HG02885 (cell line): ENCODE measurements at regions not wholly inside any gene's neighbourhood (a gene's known extent, or its start where the extent isn't known, plus 50 kb on each side); places are given as distances from the start of the nearest gene placed in this dataset.
A peak's percentile ranks its signal among the peaks of the same experiment; 100 is the strongest.
"Not testable (repeated sequence)": the region's sequence is repeated elsewhere in the genome, so short reads cannot be mapped to it uniquely, and the experiment has no call there.

ENCODE experiments used
- ATAC-seq: cut with Tn5 transposase; IDR thresholded peaks from one replicate; pipeline ENCODE4 v1.9.1; 2021; ENCODE audit warnings: mild to moderate bottlenecking; ENCODE audit not compliant: unreplicated experiment, poor library complexity

- no peak for ATAC-seq
Measured at GRCh38 chr5:112472614-112473013, 53.5 kb upstream of the EPB41L4A start.

GRCh38 chr5:112473989-112474388, 54.9 kb upstream of the EPB41L4A start:
- no peak for ATAC-seq

- ATAC-seq = no peak
Measured at GRCh38 chr5:112475747-112476365, 56.8 kb upstream of the EPB41L4A start.

- ATAC-seq = no peak
Measured at GRCh38 chr5:112479418-112479817, 60.3 kb upstream of the EPB41L4A start.

GRCh38 chr5:112480501-112480900, 61.4 kb upstream of the EPB41L4A start:
- no peak for ATAC-seq

- no peak for ATAC-seq
Measured at GRCh38 chr5:112483704-112484103, 64.6 kb upstream of the EPB41L4A start.

- ATAC-seq = no peak
Measured at GRCh38 chr5:112485934-112486355, 66.9 kb upstream of the EPB41L4A start.

GRCh38 chr5:112491257-112491656, 72.2 kb upstream of the EPB41L4A start:
- peak; percentile 44 for ATAC-seq

GRCh38 chr5:112492291-112492690, 73.2 kb upstream of the EPB41L4A start:
- ATAC-seq = peak; percentile 100

GRCh38 chr5:112503749-112504501, 84.8 kb upstream of the EPB41L4A start:
- not testable (repeated sequence) for ATAC-seq

GRCh38 chr5:112509097-112509496, 90.0 kb upstream of the EPB41L4A start:
- ATAC-seq = not testable (repeated sequence)

- ATAC-seq = no peak
Measured at GRCh38 chr5:112511920-112512319, 92.8 kb upstream of the EPB41L4A start.

- ATAC-seq = no peak
Measured at GRCh38 chr5:112512901-112513300, 93.8 kb upstream of the EPB41L4A start.

- no peak for ATAC-seq
Measured at GRCh38 chr5:112514111-112514510, 95.0 kb upstream of the EPB41L4A start.

GRCh38 chr5:112520474-112520873, 101.4 kb upstream of the EPB41L4A start:
- not testable (repeated sequence) for ATAC-seq

GRCh38 chr5:112522891-112523673, 104.0 kb upstream of the EPB41L4A start:
- peak; percentile 67 for ATAC-seq

- peak; percentile 78 for ATAC-seq
Measured at GRCh38 chr5:112523674-112524263, 104.7 kb upstream of the EPB41L4A start.

GRCh38 chr5:112525217-112525616, 106.1 kb upstream of the EPB41L4A start:
- no peak for ATAC-seq

GRCh38 chr5:112528928-112529327, 109.9 kb upstream of the EPB41L4A start:
- no peak for ATAC-seq

- ATAC-seq = no peak
Measured at GRCh38 chr5:112529525-112529924, 110.4 kb upstream of the EPB41L4A start.
